GM10266 (cell line): ENCODE measurements at regions not wholly inside any gene's neighbourhood (a gene's known extent, or its start where the extent isn't known, plus 50 kb on each side); places are given as distances from the start of the nearest gene placed in this dataset.
A peak's percentile ranks its signal among the peaks of the same experiment; 100 is the strongest.

Experiments used
- DNase-seq: peaks from one replicate; pipeline ENCODE4 v3.0.0; 2012; ENCODE audit errors: extremely low spot score
- CTCF ChIP-seq: IDR thresholded peaks from 2 replicates; pipeline ENCODE4 v1.5.1; 2012; ENCODE audit warnings: mild to moderate bottlenecking, low read depth; ENCODE audit not compliant: control insufficient read depth, insufficient read depth; ENCODE audit errors: missing control alignments

GRCh38 chr6:56706981-56707726, 64.5 kb upstream of the DST start:
- DNase-seq, result no peak
- TF ChIP-seq CTCF, result no peak

DNA sequence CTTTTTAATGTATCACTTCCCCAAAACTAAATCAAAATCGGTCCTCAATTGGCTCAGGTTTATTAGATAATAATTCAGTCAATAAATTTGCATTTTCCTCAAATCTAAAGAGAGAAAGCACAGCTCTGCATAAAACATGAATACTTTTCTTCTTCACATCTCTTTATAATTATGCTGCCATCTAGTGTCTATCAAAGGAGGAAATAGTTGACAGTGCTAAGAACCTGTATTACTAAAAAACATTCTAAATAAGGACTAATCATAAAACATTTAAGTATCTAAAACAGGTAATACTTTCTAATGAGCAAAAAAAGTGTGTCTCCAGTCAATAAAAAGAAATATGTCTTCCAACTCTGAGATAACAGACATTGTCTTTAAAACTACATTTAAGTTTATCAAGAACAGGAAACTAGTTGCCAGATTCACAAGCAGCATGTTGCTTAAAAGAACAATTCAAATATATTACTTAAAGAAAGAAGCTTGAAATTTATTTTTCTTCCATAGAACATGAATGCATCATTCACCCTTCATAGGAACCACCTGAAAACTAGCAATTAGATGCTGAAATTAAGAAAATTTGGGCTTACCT, 56.5 kb upstream of the DST start:
- peak; percentile 22 for DNase-seq
- peak; percentile 31 for TF ChIP-seq CTCF

DNA sequence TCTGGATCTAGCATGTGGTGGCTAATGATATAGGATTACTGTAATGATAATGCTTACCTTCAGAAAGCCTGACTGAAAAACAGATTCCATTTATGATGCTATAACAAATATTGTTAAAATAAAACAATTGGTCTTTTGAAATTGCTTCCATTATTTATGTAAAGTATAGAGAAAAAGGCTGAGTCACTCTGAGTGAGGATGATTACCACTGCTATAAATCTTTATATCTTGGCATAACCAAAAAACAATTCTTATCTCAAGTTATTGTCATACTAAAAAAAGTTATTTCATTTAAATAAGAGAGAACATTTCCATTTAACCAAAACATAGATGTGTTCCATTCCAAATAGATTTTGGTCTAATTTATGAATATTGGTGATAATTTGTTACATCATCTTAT, 53.0 kb upstream of the DST start:
- no peak for TF ChIP-seq CTCF

DNA sequence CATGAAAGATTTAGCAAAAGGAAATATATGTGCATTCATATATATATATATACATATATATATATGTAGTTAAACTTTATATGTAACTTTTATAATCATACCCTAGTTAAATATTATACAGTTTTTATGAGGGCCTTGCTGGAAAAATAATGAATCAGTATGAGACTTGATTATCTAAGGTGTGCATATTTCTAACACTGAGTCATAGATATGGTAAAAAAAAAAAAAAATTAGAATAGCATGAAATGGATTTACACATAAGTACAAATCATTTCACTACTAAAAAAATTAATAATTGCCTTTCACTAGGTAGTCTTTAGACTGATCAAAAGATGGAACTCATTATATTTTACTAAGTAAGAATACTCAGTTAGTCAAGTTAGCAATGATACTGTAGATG, 51.3 kb upstream of the DST start:
- TF ChIP-seq CTCF, result no peak

More for the DNA sequence above, 53.0 kb upstream of the DST start:
- DNase-seq, result no peak

DNA sequence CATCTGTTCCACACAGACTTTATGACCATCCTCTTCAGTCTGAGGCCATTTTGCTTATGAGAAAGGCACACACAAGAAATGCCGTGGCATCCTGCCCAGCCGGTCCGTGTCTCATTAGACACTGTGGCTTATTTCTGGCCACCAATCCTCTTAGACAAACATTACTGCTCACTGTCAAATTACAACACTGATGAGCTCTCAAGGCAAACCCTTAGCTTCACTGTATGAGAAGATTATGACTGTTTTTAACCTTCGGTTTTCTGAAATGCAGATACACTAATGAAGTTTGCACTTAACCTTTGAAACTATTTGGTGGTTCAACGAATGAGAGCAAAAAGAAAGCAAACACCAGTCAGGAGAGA, 50.5 kb upstream of the DST start:
- no peak for TF ChIP-seq CTCF
- no peak for DNase-seq

More for the DNA sequence above, 51.3 kb upstream of the DST start:
- no peak for DNase-seq

GRCh38 chr6:56692523-56693245, 50.0 kb upstream of the DST start:
- TF ChIP-seq CTCF, result no peak
- no peak for DNase-seq
